ENCODE measurements at regions not wholly inside any gene's neighbourhood (a gene's known extent, or its start where the extent isn't known, plus 50 kb on each side); places are given as distances from the start of the nearest gene placed in this dataset.
A peak's percentile ranks its signal among the peaks of the same experiment; 100 is the strongest.

GRCh38 chr3:159904911-159905310, 83.7 kb upstream of the IL12A start:
- H3K4me1 ChIP-seq (ENCODE audit: control insufficient read depth in 5 of 5, insufficient read depth in 5 of 5, low read length in 5 of 5) = peaks cover 0 to 2% (median 0%) of the 10 kb centered on the region in 5 donors

GRCh38 chr3:159907828-159908227, 80.8 kb upstream of the IL12A start:
- no peak overlapping the region for H3K27ac ChIP-seq (ENCODE audit: low read depth, low read length)
- H3K9ac ChIP-seq (ENCODE audit: low read length in 5 of 5) = no peak overlapping the region
- no peaks in the 10 kb centered on the region for H3K27me3 ChIP-seq (ENCODE audit: control insufficient read depth in 5 of 5, insufficient read depth in 4 of 5, low read length in 5 of 5)
- H3K4me3 ChIP-seq (ENCODE audit: low read depth in 1 of 5, low read length in 5 of 5) = no peak overlapping the region
- no peaks in the 10 kb centered on the region for H3K9me3 ChIP-seq (ENCODE audit: control insufficient read depth in 5 of 5, low read length in 5 of 5)
- no peaks in the 10 kb centered on the region for H3K36me3 ChIP-seq (ENCODE audit: control insufficient read depth in 5 of 5, insufficient read depth in 5 of 5, low read length in 5 of 5)
- peaks cover 0 to 12% (median 3%) of the 10 kb centered on the region in 5 donors for H3K4me1 ChIP-seq (ENCODE audit: control insufficient read depth in 5 of 5, insufficient read depth in 5 of 5, low read length in 5 of 5)

More at GRCh38 chr3:159904911-159905310, 83.7 kb upstream of the IL12A start:
- H3K36me3 ChIP-seq (ENCODE audit: control insufficient read depth in 5 of 5, insufficient read depth in 5 of 5, low read length in 5 of 5) = no peaks in the 10 kb centered on the region
- H3K27me3 ChIP-seq (ENCODE audit: control insufficient read depth in 5 of 5, insufficient read depth in 4 of 5, low read length in 5 of 5) = no peaks in the 10 kb centered on the region
- H3K4me3 ChIP-seq (ENCODE audit: low read depth in 1 of 5, low read length in 5 of 5) = no peak overlapping the region
- no peaks in the 10 kb centered on the region for H3K9me3 ChIP-seq (ENCODE audit: control insufficient read depth in 5 of 5, low read length in 5 of 5)
- no peak overlapping the region for H3K27ac ChIP-seq (ENCODE audit: low read depth, low read length)
- H3K9ac ChIP-seq (ENCODE audit: low read length in 5 of 5) = no peak overlapping the region

GRCh38 chr3:159910991-159911663, 77.5 kb upstream of the IL12A start:
- Histone ChIP-seq H3K4me3 (ENCODE audit: low read depth in 1 of 5, low read length in 5 of 5) (peak overlapping the region; percentile 44 to 63 (median 52)), H3K9ac (ENCODE audit: low read length in 5 of 5) (peak overlapping the region in 4 of 5 donors; percentile 21 to 60 (median 32)), H3K27me3 (ENCODE audit: control insufficient read depth in 5 of 5, insufficient read depth in 4 of 5, low read length in 5 of 5) (no peaks in the 10 kb centered on the region), H3K27ac (ENCODE audit: low read depth, low read length) (peak overlapping the region; percentile 58), H3K9me3 (ENCODE audit: control insufficient read depth in 5 of 5, low read length in 5 of 5) (no peaks in the 10 kb centered on the region), H3K4me1 (ENCODE audit: control insufficient read depth in 5 of 5, insufficient read depth in 5 of 5, low read length in 5 of 5) (peaks cover 0 to 12% (median 6%) of the 10 kb centered on the region in 5 donors), H3K36me3 (ENCODE audit: control insufficient read depth in 5 of 5, insufficient read depth in 5 of 5, low read length in 5 of 5) (no peaks in the 10 kb centered on the region)

- Histone ChIP-seq H3K4me3 (ENCODE audit: low read depth in 1 of 5, low read length in 5 of 5) (peak overlapping the region; percentile 44 to 63 (median 52)), H3K36me3 (ENCODE audit: control insufficient read depth in 5 of 5, insufficient read depth in 5 of 5, low read length in 5 of 5) (no peaks in the 10 kb centered on the region), H3K27me3 (ENCODE audit: control insufficient read depth in 5 of 5, insufficient read depth in 4 of 5, low read length in 5 of 5) (no peaks in the 10 kb centered on the region), H3K9me3 (ENCODE audit: control insufficient read depth in 5 of 5, low read length in 5 of 5) (no peaks in the 10 kb centered on the region), H3K27ac (ENCODE audit: low read depth, low read length) (no peak overlapping the region), H3K9ac (ENCODE audit: low read length in 5 of 5) (peak overlapping the region in 3 of 5 donors; percentile 25 to 60 (median 40)), H3K4me1 (ENCODE audit: control insufficient read depth in 5 of 5, insufficient read depth in 5 of 5, low read length in 5 of 5) (peaks cover 0 to 12% (median 6%) of the 10 kb centered on the region in 5 donors)
Measured at GRCh38 chr3:159911664-159912037, 77.0 kb upstream of the IL12A start.

- H3K4me1 ChIP-seq (ENCODE audit: control insufficient read depth in 5 of 5, insufficient read depth in 5 of 5, low read length in 5 of 5) = peaks cover 0 to 12% (median 6%) of the 10 kb centered on the region in 5 donors
- H3K9me3 ChIP-seq (ENCODE audit: control insufficient read depth in 5 of 5, low read length in 5 of 5) = no peaks in the 10 kb centered on the region
- H3K27me3 ChIP-seq (ENCODE audit: control insufficient read depth in 5 of 5, insufficient read depth in 4 of 5, low read length in 5 of 5) = no peaks in the 10 kb centered on the region
- H3K9ac ChIP-seq (ENCODE audit: low read length in 5 of 5) = no peak overlapping the region
- no peak overlapping the region for H3K27ac ChIP-seq (ENCODE audit: low read depth, low read length)
- no peak overlapping the region for H3K4me3 ChIP-seq (ENCODE audit: low read depth in 1 of 5, low read length in 5 of 5)
- H3K36me3 ChIP-seq (ENCODE audit: control insufficient read depth in 5 of 5, insufficient read depth in 5 of 5, low read length in 5 of 5) = no peaks in the 10 kb centered on the region
Measured at GRCh38 chr3:159913712-159914414, 74.8 kb upstream of the IL12A start.

- Histone ChIP-seq H3K4me1 (ENCODE audit: control insufficient read depth in 5 of 5, insufficient read depth in 5 of 5, low read length in 5 of 5) (peaks cover 0 to 12% (median 6%) of the 10 kb centered on the region in 5 donors), H3K4me3 (ENCODE audit: low read depth in 1 of 5, low read length in 5 of 5) (no peak overlapping the region), H3K9ac (ENCODE audit: low read length in 5 of 5) (no peak overlapping the region), H3K27me3 (ENCODE audit: control insufficient read depth in 5 of 5, insufficient read depth in 4 of 5, low read length in 5 of 5) (no peaks in the 10 kb centered on the region), H3K36me3 (ENCODE audit: control insufficient read depth in 5 of 5, insufficient read depth in 5 of 5, low read length in 5 of 5) (no peaks in the 10 kb centered on the region), H3K9me3 (ENCODE audit: control insufficient read depth in 5 of 5, low read length in 5 of 5) (no peaks in the 10 kb centered on the region), H3K27ac (ENCODE audit: low read depth, low read length) (no peak overlapping the region)
Measured at GRCh38 chr3:159914426-159914825, 74.2 kb upstream of the IL12A start.

- peaks cover 0 to 6% (median 3%) of the 10 kb centered on the region in 5 donors for H3K4me1 ChIP-seq (ENCODE audit: control insufficient read depth in 5 of 5, insufficient read depth in 5 of 5, low read length in 5 of 5)
- H3K27ac ChIP-seq (ENCODE audit: low read depth, low read length) = no peak overlapping the region
- H3K9ac ChIP-seq (ENCODE audit: low read length in 5 of 5) = no peak overlapping the region
- no peak overlapping the region for H3K4me3 ChIP-seq (ENCODE audit: low read depth in 1 of 5, low read length in 5 of 5)
- H3K36me3 ChIP-seq (ENCODE audit: control insufficient read depth in 5 of 5, insufficient read depth in 5 of 5, low read length in 5 of 5) = no peaks in the 10 kb centered on the region
- H3K27me3 ChIP-seq (ENCODE audit: control insufficient read depth in 5 of 5, insufficient read depth in 4 of 5, low read length in 5 of 5) = no peaks in the 10 kb centered on the region
- H3K9me3 ChIP-seq (ENCODE audit: control insufficient read depth in 5 of 5, low read length in 5 of 5) = no peaks in the 10 kb centered on the region
Measured at GRCh38 chr3:159916052-159916451, 72.6 kb upstream of the IL12A start.

GRCh38 chr3:159917141-159917540, 71.5 kb upstream of the IL12A start:
- H3K4me1 ChIP-seq (ENCODE audit: control insufficient read depth in 5 of 5, insufficient read depth in 5 of 5, low read length in 5 of 5) = peaks cover 0 to 3% (median 0%) of the 10 kb centered on the region in 5 donors
- no peak overlapping the region for H3K9ac ChIP-seq (ENCODE audit: low read length in 5 of 5)

GRCh38 chr3:159919873-159920272, 68.8 kb upstream of the IL12A start:
- Histone ChIP-seq H3K9ac (ENCODE audit: low read length in 5 of 5) (no peak overlapping the region), H3K36me3 (ENCODE audit: control insufficient read depth in 5 of 5, insufficient read depth in 5 of 5, low read length in 5 of 5) (no peaks in the 10 kb centered on the region), H3K4me3 (ENCODE audit: low read depth in 1 of 5, low read length in 5 of 5) (no peak overlapping the region), H3K9me3 (ENCODE audit: control insufficient read depth in 5 of 5, low read length in 5 of 5) (no peaks in the 10 kb centered on the region), H3K27ac (ENCODE audit: low read depth, low read length) (no peak overlapping the region), H3K27me3 (ENCODE audit: control insufficient read depth in 5 of 5, insufficient read depth in 4 of 5, low read length in 5 of 5) (no peaks in the 10 kb centered on the region), H3K4me1 (ENCODE audit: control insufficient read depth in 5 of 5, insufficient read depth in 5 of 5, low read length in 5 of 5) (no peaks in the 10 kb centered on the region)

More at GRCh38 chr3:159917141-159917540, 71.5 kb upstream of the IL12A start:
- Histone ChIP-seq H3K36me3 (ENCODE audit: control insufficient read depth in 5 of 5, insufficient read depth in 5 of 5, low read length in 5 of 5) (no peaks in the 10 kb centered on the region), H3K27me3 (ENCODE audit: control insufficient read depth in 5 of 5, insufficient read depth in 4 of 5, low read length in 5 of 5) (no peaks in the 10 kb centered on the region), H3K27ac (ENCODE audit: low read depth, low read length) (no peak overlapping the region), H3K4me3 (ENCODE audit: low read depth in 1 of 5, low read length in 5 of 5) (no peak overlapping the region), H3K9me3 (ENCODE audit: control insufficient read depth in 5 of 5, low read length in 5 of 5) (no peaks in the 10 kb centered on the region)

- H3K36me3 ChIP-seq (ENCODE audit: control insufficient read depth in 5 of 5, insufficient read depth in 5 of 5, low read length in 5 of 5) = no peaks in the 10 kb centered on the region
- no peak overlapping the region for H3K27ac ChIP-seq (ENCODE audit: low read depth, low read length)
- no peaks in the 10 kb centered on the region for H3K9me3 ChIP-seq (ENCODE audit: control insufficient read depth in 5 of 5, low read length in 5 of 5)
- H3K27me3 ChIP-seq (ENCODE audit: control insufficient read depth in 5 of 5, insufficient read depth in 4 of 5, low read length in 5 of 5) = no peaks in the 10 kb centered on the region
- H3K9ac ChIP-seq (ENCODE audit: low read length in 5 of 5) = no peak overlapping the region
- H3K4me1 ChIP-seq (ENCODE audit: control insufficient read depth in 5 of 5, insufficient read depth in 5 of 5, low read length in 5 of 5) = no peaks in the 10 kb centered on the region
- H3K4me3 ChIP-seq (ENCODE audit: low read depth in 1 of 5, low read length in 5 of 5) = no peak overlapping the region
Measured at GRCh38 chr3:159922193-159922840, 66.3 kb upstream of the IL12A start.
